Activated naive CD4-positive, alpha-beta T cell treated with anti-CD3 and anti-CD28 coated beads, Interleukin-2, amount 50 U/mL, for 24 hours (primary cell): ENCODE measurements at regions not wholly inside any gene's neighbourhood (a gene's known extent, or its start where the extent isn't known, plus 50 kb on each side); places are given as distances from the start of the nearest gene placed in this dataset.

ENCODE experiments used
- H3K27ac Mint-ChIP-seq: one replicate; pipeline ENCODE4 v1.8.0; 2021; ENCODE audit warnings: mild to moderate bottlenecking, mixed read lengths
- H3K27me3 Mint-ChIP-seq: one replicate; pipeline ENCODE4 v1.8.0; 2021; ENCODE audit warnings: mixed read lengths
- H3K36me3 Mint-ChIP-seq: one replicate; pipeline ENCODE4 v1.8.0; 2021; ENCODE audit warnings: mixed read lengths
- H3K4me1 Mint-ChIP-seq: one replicate; pipeline ENCODE4 v1.8.0; 2021; ENCODE audit warnings: mixed read lengths
- H3K4me3 Mint-ChIP-seq: one replicate; pipeline ENCODE4 v1.8.0; 2021; ENCODE audit warnings: mild to moderate bottlenecking, mixed read lengths
- H3K9me3 Mint-ChIP-seq: one replicate; pipeline ENCODE4 v1.8.0; 2021; ENCODE audit warnings: mixed read lengths

DNA sequence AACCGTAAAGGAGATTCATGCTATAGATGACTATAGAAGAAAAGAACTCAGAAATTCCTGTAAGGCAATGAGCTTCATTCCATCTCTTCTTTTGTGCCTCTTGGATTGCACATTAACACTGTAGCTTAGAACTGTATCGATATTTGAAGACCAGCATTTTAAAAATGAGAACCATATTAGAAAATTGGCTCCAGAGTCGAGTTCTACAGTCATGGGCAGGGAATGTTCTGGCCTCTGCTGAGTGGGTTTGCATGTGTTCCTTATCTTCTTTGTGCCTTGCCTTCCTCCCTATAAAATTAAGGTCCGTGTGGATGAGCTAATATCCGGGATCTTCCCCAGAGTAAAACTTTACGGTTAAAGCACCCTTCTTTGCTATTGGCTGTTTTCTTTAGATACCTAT lies 77.4 kb upstream of the PLCL2 start:
- Mint-ChIP-seq H3K4me3 (no peak overlapping the region), H3K36me3 (no peaks in the 10 kb centered on the region), H3K4me1 (peaks cover 25% of the 10 kb centered on the region), H3K27ac (no peak overlapping the region), H3K27me3 (no peaks in the 10 kb centered on the region), H3K9me3 (no peaks in the 10 kb centered on the region)

DNA sequence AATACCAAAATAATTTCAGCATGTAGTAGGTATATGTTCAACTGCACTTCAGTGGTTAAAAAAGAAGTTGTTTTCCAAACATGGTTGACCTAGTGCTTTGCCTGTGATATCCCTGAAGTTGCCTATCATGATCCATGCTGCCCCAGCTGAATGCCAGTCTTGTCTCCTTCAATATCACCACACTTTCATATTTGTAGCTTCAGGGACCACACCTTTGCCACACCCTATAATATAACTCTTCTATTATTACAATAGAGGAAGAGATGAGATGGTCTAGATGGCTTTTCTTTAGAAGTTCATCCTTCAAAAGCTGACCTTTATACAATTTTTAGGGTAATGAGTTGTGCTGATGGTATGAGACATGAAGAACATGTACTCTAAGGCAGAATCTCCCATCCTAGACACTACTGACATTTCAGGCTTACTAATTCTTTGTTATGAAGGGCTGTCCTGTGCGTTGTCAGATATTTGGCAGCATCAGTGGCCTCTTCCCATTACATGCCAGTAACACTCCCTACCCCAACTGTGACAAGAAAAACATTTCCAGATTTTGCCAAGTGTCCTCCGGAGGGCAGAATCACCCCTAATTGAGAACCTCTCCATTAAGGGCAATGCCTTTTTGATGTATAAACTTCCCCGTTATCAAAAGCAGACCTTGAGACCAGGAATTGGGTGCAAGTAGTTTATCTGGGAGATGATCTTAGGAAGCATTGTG lies 76.2 kb upstream of the PLCL2 start:
- no peaks in the 10 kb centered on the region for H3K27me3 Mint-ChIP-seq
- no peak overlapping the region for H3K27ac Mint-ChIP-seq
- H3K4me3 Mint-ChIP-seq: no peak overlapping the region
- no peaks in the 10 kb centered on the region for H3K36me3 Mint-ChIP-seq
- peaks cover 23% of the 10 kb centered on the region for H3K4me1 Mint-ChIP-seq
- no peaks in the 10 kb centered on the region for H3K9me3 Mint-ChIP-seq

DNA sequence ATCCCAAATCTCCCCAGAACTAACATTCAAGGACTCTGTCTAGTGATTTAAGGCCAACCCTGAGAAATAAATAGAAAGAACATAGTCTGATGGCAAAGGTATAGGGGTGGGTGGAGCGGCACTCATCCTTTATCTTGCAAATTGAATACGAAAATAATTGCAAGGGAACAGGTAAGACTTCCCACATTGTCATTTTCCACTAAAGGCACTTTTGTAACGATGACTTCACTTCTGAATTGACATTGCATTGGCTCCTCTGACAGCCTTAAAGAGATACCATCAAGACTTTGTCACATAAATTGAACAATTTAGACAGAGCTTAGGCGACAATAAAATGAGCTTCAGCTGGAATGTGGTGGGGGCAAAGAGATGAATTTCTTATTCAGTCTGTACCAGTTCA lies 75.3 kb upstream of the PLCL2 start:
- Mint-ChIP-seq H3K9me3 (no peaks in the 10 kb centered on the region), H3K27me3 (no peaks in the 10 kb centered on the region), H3K27ac (no peak overlapping the region), H3K4me1 (peaks cover 23% of the 10 kb centered on the region), H3K4me3 (no peak overlapping the region), H3K36me3 (no peaks in the 10 kb centered on the region)

DNA sequence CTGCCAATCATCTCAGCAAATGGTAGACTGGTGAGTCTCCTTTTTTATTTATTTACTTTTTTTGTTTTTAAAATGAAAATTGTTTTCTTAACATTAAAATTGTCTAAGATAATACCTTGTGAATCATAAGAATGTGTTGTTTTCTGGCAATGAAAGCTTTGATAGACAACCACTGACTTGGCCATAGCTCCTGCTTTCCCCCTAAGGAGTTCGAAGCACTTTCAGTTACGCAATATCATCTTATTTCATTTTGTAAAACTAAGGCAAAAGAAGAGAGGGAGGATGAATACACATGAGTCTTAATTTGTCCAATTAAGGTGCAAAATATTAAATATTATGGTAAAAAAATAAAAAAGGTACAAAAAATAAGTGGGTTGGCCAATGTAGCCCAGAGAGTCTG lies 74.8 kb upstream of the PLCL2 start:
- no peaks in the 10 kb centered on the region for H3K9me3 Mint-ChIP-seq
- no peak overlapping the region for H3K4me3 Mint-ChIP-seq
- H3K27ac Mint-ChIP-seq: no peak overlapping the region
- H3K4me1 Mint-ChIP-seq: peaks cover 23% of the 10 kb centered on the region
- H3K36me3 Mint-ChIP-seq: no peaks in the 10 kb centered on the region
- no peaks in the 10 kb centered on the region for H3K27me3 Mint-ChIP-seq

DNA sequence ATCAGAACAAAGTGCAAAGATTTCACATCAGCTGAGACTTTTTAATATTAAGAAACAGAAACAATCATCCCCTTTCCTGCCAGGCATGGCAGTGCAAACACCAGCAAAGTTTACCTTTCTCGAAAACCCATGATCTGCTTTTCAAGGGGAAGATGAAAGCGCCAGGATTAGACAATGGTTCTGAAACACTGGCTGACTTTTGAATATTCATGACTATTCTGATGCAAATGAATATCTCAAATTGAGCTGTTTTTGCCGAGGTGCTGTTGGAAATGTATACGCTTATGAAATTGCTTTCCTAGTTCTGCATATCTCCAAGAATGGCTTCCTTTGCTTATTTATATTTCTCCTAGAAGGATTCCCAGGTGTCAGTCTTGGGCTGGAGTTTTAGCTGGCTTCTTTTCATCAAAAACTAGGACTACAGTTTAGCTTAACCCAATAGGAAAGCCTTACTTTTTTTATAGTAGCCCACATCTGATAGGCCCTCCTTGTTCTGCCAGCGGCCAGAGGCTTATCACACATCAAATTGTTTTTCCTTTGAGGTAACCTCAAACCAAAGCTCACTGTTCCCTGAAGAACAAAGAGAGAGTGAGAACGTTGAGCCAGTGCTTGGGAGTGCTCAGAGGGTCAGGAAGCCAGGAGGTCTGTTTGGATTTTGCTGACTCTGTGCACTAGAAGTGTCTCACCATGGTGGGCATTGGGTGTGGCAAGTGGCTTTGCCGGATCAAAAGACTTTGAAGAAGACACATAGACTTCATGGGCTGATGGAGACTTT lies 74.0 kb upstream of the PLCL2 start:
- H3K36me3 Mint-ChIP-seq: no peaks in the 10 kb centered on the region
- no peak overlapping the region for H3K27ac Mint-ChIP-seq
- H3K4me1 Mint-ChIP-seq: peaks cover 23% of the 10 kb centered on the region
- H3K9me3 Mint-ChIP-seq: no peaks in the 10 kb centered on the region
- no peaks in the 10 kb centered on the region for H3K27me3 Mint-ChIP-seq
- no peak overlapping the region for H3K4me3 Mint-ChIP-seq

DNA sequence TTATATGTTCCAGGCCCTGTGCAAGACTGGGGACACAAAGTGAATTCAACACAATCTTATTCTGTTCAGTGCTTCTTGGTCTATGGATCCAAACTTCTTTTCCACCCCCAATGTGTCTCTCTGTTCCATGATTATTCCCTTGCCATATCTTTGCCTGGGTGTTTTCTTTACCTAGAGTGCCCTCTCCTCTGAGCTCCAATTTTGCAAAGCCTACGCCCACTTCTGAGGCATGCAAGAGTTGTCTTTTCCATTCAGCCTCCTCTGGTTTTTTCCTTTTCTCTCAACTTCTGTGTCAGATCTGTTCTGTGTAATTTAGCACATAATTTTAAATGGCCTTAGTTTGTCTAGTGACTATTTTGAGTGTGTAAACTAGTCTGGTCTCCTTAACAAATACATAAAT lies 72.8 kb upstream of the PLCL2 start:
- no peaks in the 10 kb centered on the region for H3K27me3 Mint-ChIP-seq
- H3K9me3 Mint-ChIP-seq: no peaks in the 10 kb centered on the region
- H3K27ac Mint-ChIP-seq: no peak overlapping the region
- no peaks in the 10 kb centered on the region for H3K36me3 Mint-ChIP-seq
- H3K4me1 Mint-ChIP-seq: peaks cover 23% of the 10 kb centered on the region
- H3K4me3 Mint-ChIP-seq: no peak overlapping the region

DNA sequence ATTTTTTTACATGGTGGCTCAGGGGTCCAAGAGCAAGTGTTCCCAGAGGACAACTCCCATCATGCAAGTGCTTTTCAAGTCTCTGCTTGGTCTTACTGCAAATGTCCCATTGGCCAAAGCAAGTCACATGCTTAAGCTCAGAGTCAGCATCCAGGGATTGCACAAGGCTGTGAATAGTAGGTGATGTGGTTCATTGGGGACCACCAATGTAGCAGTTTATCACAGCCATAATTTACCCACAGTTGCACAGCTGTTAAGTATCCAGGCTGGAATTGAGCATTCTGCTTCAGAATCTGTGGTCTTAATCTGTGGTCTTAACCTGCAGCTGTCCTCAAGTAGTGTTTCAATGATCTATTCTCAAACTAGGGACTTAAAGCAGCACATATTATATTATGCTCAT lies 71.4 kb upstream of the PLCL2 start:
- Mint-ChIP-seq H3K4me1 (peaks cover 23% of the 10 kb centered on the region), H3K27ac (no peak overlapping the region), H3K27me3 (no peaks in the 10 kb centered on the region), H3K4me3 (no peak overlapping the region), H3K36me3 (no peaks in the 10 kb centered on the region), H3K9me3 (no peaks in the 10 kb centered on the region)

DNA sequence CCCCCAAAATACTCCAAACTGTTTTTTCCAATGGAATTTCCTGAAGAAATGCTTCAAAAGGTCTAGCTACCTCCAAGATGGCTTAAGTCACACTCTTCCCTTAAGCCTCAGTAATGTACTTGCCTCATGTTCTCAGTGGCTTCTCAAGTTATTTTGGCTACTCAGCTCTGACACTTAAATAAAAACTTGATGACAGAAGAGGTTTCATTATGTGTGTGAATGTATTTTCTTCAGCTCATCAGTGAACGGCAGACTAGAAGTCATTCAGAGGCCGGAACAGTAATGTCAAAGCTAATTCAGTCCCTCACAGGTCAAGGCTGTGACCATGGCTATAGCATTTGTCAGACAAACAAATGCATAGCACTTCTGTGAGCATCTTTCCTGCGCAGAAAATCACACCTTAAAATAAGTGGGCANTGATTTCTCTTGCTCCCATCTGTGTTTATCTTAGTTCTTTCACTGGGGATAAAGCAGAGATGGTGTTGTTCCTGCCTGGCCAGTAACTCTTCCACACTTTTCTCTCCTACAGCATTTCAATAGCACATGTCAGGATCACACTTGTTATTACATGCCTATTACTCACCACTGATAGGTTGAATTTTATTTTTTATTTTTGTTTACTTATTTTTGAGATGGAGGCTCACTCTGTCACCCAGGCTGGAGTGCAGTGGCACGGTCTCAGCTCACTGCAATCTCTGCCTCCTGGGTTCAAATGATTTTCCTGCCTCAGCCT lies 68.5 kb upstream of the PLCL2 start:
- no peak overlapping the region for H3K4me3 Mint-ChIP-seq
- no peak overlapping the region for H3K27ac Mint-ChIP-seq
- H3K4me1 Mint-ChIP-seq: peaks cover 12% of the 10 kb centered on the region
- no peaks in the 10 kb centered on the region for H3K27me3 Mint-ChIP-seq
- H3K36me3 Mint-ChIP-seq: no peaks in the 10 kb centered on the region
- H3K9me3 Mint-ChIP-seq: no peaks in the 10 kb centered on the region

DNA sequence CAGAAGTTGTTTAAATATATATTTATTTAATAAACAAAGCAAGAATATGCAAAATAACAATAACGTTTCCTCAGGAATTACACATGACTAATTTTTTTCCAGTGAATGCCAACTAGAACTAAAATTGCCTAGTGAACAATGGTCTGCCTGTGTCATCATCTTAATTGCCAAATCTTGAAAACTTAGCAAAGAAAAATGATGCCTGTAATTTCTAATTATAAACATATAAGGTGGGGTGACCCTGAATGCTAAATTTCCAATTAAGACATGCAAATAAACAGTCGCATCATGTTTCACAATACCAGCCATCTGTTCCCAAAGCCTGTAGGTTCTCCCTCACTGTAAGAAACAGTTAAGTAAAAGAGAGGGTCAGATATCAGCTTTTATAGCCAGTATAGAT lies 67.6 kb upstream of the PLCL2 start:
- peaks cover 5% of the 10 kb centered on the region for H3K9me3 Mint-ChIP-seq
- no peaks in the 10 kb centered on the region for H3K36me3 Mint-ChIP-seq
- no peak overlapping the region for H3K4me3 Mint-ChIP-seq
- H3K27me3 Mint-ChIP-seq: no peaks in the 10 kb centered on the region
- no peak overlapping the region for H3K27ac Mint-ChIP-seq
- H3K4me1 Mint-ChIP-seq: peaks cover 7% of the 10 kb centered on the region

DNA sequence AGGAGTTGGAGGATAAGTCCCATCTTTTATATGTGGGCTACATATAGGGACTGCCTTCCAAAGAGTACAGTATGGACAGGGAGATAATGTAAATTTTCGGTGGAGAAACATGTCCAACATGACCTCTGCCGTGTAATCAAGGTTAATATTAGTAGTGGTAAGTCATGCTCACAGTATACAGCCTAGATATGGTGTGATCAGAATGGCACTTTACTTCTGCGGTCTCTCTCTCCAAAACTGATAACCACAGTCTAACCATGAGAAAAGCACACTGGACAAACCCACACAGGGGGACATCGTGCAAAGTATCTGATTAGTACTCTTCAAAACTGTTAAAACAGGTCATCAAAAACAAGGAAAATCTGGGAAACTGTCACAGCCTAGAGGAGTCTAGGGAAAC lies 66.6 kb upstream of the PLCL2 start:
- peak overlapping the region; percentile 8 for H3K27ac Mint-ChIP-seq

DNA sequence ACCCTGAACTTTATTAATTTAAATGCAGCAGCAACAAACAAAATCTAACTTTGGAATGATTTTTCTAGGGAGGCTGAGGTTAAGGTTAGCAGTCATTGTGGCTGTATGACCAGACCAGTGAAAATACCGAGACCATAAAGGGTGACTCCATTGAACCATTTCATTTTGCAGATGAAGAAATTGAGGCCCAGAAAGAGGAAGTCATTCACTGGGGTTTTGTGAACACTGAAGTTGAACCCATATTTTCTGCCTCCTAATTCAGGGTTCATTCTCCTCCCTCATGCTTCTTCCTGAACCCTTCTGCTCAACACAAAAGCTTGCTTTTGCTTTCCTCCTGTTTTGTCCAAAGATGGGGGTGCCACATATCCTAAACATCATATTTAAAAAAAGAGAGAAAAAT lies 65.8 kb upstream of the PLCL2 start:
- peaks cover 9% of the 10 kb centered on the region for H3K9me3 Mint-ChIP-seq
- no peaks in the 10 kb centered on the region for H3K27me3 Mint-ChIP-seq
- H3K36me3 Mint-ChIP-seq: peaks cover 5% of the 10 kb centered on the region
- no peak overlapping the region for H3K4me3 Mint-ChIP-seq
- peaks cover 20% of the 10 kb centered on the region for H3K4me1 Mint-ChIP-seq
- H3K27ac Mint-ChIP-seq: no peak overlapping the region

More for the DNA sequence above, 66.6 kb upstream of the PLCL2 start:
- peaks cover 13% of the 10 kb centered on the region for H3K4me1 Mint-ChIP-seq
- H3K4me3 Mint-ChIP-seq: no peak overlapping the region
- H3K9me3 Mint-ChIP-seq: peaks cover 5% of the 10 kb centered on the region
- H3K36me3 Mint-ChIP-seq: peaks cover 3% of the 10 kb centered on the region
- H3K27me3 Mint-ChIP-seq: no peaks in the 10 kb centered on the region

DNA sequence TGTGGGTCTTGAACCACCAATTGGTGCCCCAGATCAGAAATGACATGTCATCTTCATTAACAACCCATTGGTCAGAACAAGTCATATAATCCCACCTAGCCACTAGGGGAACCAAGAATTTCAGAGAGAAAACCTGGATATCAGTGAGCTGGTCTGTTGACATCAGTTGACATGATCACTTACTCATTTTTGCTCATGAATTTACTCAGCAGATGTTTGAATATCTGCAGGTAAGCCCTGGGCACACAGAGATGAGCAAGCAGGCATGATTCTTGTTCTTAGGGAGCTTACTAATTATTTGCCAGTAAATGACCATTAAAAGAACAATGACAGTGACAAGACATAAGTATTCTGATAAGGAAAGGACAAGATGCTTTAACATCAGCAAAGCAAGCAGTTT lies 64.3 kb upstream of the PLCL2 start:
- peaks cover 36% of the 10 kb centered on the region for H3K4me1 Mint-ChIP-seq
- H3K27me3 Mint-ChIP-seq: no peaks in the 10 kb centered on the region
- no peak overlapping the region for H3K4me3 Mint-ChIP-seq
- peak overlapping the region; percentile 8 for H3K27ac Mint-ChIP-seq
- peaks cover 5% of the 10 kb centered on the region for H3K36me3 Mint-ChIP-seq
- peaks cover 9% of the 10 kb centered on the region for H3K9me3 Mint-ChIP-seq

DNA sequence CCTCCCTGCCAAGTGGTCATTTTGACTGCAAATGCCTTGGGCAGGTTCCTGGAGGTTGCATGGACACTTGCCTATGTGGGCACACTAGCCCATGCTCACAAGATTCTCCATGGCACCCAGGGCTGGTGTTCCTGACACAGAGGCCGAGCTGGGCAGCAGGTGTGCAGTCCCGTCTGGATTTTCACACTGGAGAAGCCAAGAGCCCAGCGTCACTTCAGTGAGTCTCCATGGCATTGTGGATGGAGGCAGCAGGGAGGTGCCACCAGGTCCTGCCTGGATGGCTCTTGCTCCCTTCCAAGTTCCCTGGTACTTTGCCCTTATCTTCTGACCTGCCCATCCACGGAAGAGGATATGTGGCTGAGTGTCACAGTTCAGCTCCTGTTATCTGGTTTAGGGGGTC lies 63.7 kb upstream of the PLCL2 start:
- Mint-ChIP-seq H3K36me3 (peaks cover 5% of the 10 kb centered on the region), H3K4me1 (peaks cover 38% of the 10 kb centered on the region), H3K27ac (no peak overlapping the region), H3K4me3 (no peak overlapping the region), H3K9me3 (peaks cover 9% of the 10 kb centered on the region), H3K27me3 (no peaks in the 10 kb centered on the region)

DNA sequence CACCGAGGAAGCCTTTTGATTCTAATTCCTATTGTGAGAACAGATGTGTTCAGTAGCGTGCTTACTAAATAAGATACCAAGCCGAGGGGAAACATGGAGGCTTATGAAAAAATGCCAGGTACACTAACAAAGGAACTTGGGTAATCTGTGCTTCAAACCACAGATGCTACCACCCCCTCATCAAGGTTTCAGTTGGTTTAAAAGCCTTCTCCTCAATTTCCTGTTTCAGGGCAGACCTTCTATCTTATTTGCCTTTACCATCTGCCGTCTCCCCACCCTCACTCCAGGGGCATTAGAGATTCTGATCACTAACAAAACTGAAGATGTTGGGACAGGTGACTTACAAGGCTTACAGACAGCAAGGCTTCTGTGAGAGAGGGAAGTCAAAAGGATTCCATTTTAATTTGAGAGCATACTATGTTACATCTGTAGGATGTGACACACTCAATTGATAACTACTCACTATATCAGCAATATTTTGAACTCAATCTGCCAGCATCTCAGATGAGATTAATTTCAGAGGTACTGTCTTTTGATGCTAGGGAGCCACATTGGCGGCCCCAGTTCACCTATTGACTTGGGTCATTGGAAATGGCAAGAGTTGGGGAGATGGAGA lies 60.6 kb upstream of the PLCL2 start:
- H3K4me1 Mint-ChIP-seq: peaks cover 52% of the 10 kb centered on the region
- peaks cover 5% of the 10 kb centered on the region for H3K36me3 Mint-ChIP-seq
- H3K4me3 Mint-ChIP-seq: peak overlapping the region; percentile 43

DNA sequence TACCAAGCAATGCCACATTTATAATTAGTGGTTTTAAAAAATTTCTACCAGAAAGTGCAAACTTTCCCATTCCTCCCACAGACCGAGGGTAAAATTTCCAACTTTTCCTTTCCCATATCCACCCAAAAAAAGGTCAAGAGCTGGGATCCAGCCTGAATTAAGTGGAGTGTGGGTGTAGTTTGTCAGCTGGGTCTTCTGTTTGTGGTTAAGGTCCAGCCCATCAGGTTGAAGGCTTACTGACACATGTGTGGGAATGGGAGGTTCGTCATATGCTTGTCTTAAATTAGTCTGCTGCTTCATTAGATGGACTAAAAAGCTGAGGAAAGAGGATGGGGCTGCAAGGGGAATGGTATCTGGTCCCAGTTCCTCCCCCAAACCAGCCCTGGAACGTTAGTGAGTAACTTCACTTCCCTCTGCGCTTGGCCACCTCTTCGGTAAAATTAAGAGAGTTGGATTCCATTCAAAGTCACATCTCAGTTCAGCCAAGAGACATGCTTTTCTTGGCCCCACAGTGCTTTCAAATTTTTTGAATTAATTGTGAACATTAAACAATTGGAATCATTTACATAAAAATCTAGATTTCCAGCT lies 59.0 kb upstream of the PLCL2 start:
- Mint-ChIP-seq H3K27me3 (no peaks in the 10 kb centered on the region), H3K27ac (no peak overlapping the region), H3K9me3 (peaks cover 9% of the 10 kb centered on the region), H3K36me3 (peaks cover 5% of the 10 kb centered on the region), H3K4me1 (peaks cover 52% of the 10 kb centered on the region), H3K4me3 (no peak overlapping the region)

More for the DNA sequence above, 60.6 kb upstream of the PLCL2 start:
- H3K27me3 Mint-ChIP-seq: no peaks in the 10 kb centered on the region
- H3K9me3 Mint-ChIP-seq: peaks cover 9% of the 10 kb centered on the region
- H3K27ac Mint-ChIP-seq: peak overlapping the region; percentile 17
